ENCODE measurements at regions not wholly inside any gene's neighbourhood (a gene's known extent, or its start where the extent isn't known, plus 50 kb on each side); places are given as distances from the start of the nearest gene placed in this dataset.

DNA sequence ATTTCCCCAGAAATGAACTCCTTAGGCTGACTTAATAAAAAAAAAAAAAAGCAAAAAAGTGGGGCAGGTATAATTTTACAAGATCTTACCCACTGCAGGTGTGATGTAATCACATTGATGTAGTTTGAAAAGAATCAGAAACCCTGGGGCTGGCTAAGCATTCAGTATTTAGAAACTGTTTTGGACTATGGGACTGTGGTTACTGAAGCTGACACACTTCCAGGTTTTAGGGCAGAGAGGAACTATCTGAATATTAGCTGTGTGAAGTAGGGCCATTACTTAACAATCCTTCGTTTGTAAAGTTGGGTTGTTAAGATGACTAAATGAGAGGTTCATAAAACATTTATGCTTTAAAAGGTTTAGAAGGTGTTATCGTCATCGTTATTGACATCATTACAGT is 165.3 kb downstream of the FASLG start:
- TF ChIP-seq POLR2A (IDR thresholded peaks at IDR 0.05) (no peak), CTCF (IDR thresholded peaks at IDR 0.05) (no peak)

Data from uterus (tissue), 2 donors.